ENCODE measurements at regions not wholly inside any gene's neighbourhood (a gene's known extent, or its start where the extent isn't known, plus 50 kb on each side); places are given as distances from the start of the nearest gene placed in this dataset.

DNA sequence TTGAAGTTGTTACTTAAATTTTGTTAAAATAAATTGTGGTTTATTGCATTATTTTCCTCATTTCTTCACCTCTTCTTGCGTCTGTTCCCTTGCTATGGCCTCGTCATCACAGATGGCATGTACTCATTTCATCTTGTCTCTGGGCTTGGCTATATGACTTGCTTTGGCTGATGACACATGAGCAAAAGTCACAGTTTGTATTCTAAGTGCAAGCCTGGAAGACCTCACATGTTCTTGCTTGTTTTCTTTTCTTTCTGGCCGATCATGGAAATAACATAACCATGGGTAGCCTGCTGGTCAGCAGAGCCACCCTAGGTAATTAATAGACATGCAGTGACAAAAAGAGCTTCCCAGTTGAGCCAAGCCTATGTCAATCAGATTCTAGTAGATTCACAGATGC lies 527.9 kb downstream of the SPRY1 start:
- TF ChIP-seq, protein P1, sequence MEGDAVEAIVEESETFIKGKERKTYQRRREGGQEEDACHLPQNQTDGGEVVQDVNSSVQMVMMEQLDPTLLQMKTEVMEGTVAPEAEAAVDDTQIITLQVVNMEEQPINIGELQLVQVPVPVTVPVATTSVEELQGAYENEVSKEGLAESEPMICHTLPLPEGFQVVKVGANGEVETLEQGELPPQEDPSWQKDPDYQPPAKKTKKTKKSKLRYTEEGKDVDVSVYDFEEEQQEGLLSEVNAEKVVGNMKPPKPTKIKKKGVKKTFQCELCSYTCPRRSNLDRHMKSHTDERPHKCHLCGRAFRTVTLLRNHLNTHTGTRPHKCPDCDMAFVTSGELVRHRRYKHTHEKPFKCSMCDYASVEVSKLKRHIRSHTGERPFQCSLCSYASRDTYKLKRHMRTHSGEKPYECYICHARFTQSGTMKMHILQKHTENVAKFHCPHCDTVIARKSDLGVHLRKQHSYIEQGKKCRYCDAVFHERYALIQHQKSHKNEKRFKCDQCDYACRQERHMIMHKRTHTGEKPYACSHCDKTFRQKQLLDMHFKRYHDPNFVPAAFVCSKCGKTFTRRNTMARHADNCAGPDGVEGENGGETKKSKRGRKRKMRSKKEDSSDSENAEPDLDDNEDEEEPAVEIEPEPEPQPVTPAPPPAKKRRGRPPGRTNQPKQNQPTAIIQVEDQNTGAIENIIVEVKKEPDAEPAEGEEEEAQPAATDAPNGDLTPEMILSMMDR (IDR thresholded peaks at IDR 0.05): no peak
- TF ChIP-seq POLR2A (IDR thresholded peaks at IDR 0.05): no peak
